Frontal cortex (tissue), 1 donor: ENCODE measurements at regions not wholly inside any gene's neighbourhood (a gene's known extent, or its start where the extent isn't known, plus 50 kb on each side); places are given as distances from the start of the nearest gene placed in this dataset. TPM values are rescaled to one million over a fixed set of nuclear protein-coding genes. Genes with fewer than 3 reads are reported as not detected.

Experiments used
- small RNA-seq: library from RNA; depleted of rRNA; stranded (forward); fragments of <200 nt; gene quantifications from one replicate; pipeline ENCODE3, GENCODE V24; 2014

Small RNA genes lying in the stretch of these regions (small RNA-seq; reads per million reads assigned to genes)
- gene AL627309.7 (not detected), gene MIR6859-1 (not detected), gene MIR6859-2 (not detected), gene RNU6-1100P (not detected)
